C1 segment of cervical spinal cord (tissue), 14 donors: ENCODE measurements at regions not wholly inside any gene's neighbourhood (a gene's known extent, or its start where the extent isn't known, plus 50 kb on each side); places are given as distances from the start of the nearest gene placed in this dataset.
"Not testable (repeated sequence)": the region's sequence is repeated elsewhere in the genome, so short reads cannot be mapped to it uniquely, and the experiment has no call there.

Source experiments
- DNase-seq, 14 donors: peaks; one replicate each; lab custom pipeline; 2025; lab: John Stamatoyannopoulos, UW

DNA sequence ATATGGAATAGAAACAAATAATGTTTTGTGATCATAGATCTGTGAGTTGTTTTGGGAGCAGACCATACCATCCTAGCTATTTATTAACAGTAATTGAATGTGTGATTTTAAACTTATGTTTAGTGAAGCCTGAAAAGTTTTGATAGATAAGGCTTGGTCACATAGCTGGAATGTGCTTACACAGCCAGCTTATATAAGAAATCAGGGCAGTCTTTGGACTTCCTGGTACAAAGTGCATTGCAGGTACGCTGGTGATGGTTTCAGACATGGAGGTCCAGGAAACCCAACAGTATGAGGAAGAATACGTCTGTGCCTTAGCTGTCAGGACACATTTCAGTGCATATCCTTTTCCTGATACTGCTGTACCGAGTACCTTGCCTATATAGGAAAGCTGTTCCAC lies 2316.2 kb upstream of the PCDH20 start:
- DNase-seq: no peak

DNA sequence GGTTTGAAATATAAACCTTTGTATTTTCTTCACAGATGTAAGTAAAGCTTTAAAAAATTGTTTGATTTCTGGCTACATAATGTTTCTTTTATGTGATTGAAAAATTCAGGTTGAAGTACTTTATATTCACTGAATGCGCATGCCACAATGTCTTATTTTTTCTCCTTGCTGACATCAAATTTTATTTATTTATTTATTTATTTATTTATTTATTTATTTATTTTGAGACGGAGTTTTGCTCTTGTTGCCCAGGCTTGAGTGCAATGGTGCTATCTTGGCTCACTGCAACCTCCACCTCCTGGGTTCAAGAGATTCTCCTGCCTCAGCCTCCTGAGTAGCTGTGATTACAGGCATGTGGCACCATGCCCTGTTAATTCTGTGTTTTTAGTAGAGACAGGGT lies 2296.5 kb upstream of the PCDH20 start:
- not testable (repeated sequence) for DNase-seq

DNA sequence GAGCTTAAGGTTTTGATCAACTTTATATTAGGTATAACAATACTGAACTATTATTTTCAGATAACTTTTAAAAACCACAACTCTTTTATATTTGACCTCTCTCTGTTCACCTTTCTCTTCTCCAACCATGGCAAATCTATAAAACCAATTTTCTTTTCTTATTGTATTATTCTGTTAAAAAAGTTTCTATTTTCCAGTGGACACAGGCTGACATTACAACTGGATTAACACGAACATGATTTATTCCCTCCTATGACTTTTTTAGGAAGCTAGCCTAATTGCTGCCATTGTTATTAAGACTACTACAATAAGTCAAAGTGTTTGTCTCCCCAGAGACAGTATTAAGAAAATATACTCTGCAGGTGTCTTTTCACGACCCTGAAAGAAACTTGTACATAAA lies 2291.1 kb upstream of the PCDH20 start:
- no peak for DNase-seq

DNA sequence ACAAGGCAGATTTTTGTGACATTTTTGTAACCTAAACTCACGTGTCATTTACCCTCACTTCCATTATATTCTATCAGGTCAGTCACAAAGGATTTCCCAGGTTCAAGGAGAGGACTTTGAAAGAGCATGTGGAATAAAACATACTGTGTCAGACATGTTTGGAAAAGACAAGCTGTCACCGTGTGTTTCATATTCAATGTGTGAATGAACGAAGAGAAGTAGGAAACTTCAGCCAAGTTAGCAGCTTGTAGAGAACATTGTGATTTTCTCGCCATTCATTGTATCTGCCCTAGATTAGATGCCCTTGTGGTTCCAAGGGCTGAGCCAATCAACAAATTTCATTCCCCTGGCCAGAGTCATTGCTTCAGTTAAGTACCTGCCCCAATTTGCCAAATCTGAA lies 2288.9 kb upstream of the PCDH20 start:
- no peak for DNase-seq

- DNase-seq: no peak
Observed at GRCh38 chr13:63700350-63700749, 2284.7 kb upstream of the PCDH20 start.

DNA sequence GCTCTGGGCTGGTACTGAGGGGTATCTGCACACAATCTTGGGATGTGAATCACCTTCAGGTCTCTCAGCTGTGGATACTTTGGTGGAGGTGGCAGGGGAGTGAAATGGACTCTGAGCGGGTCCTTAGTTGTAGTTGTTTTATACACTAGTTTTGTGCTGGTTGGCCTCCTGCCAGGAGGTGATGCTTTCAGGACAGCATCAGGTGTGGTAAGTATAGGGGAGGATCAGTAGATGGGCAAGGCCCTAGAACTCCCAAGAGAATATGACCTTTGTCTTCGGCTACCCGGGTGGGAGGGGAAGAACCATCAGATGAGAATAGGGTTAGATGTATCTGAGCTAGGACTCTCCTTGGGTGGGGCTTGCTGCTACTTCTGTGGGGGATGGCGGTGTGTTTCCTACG lies 2284.3 kb upstream of the PCDH20 start:
- DNase-seq: no peak

DNA sequence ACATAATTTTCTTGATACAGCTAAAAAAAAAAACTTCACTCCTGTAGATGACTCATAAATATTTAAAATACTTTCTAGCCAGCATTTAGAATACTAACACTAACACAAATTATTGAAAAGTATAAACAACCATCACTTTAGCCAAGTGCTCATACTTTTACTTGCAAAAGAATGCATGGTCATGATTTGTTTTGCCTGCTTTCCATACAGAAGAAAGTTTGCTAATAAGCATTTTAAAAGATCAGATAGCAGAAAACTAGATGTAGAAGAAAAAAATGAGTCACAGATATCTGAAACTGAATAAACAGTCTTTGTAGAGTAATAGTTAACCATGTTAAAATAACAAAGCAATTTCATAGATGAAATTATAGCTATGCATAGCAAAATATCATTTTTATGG lies 2280.4 kb upstream of the PCDH20 start:
- DNase-seq: no peak

- no peak for DNase-seq
Observed at GRCh38 chr13:63693696-63694095, 2278.0 kb upstream of the PCDH20 start.

- DNase-seq: no peak
Observed at GRCh38 chr13:63691474-63691873, 2275.8 kb upstream of the PCDH20 start.

GRCh38 chr13:63690672-63691071 lies 2275.0 kb upstream of the PCDH20 start:
- no peak for DNase-seq

DNA sequence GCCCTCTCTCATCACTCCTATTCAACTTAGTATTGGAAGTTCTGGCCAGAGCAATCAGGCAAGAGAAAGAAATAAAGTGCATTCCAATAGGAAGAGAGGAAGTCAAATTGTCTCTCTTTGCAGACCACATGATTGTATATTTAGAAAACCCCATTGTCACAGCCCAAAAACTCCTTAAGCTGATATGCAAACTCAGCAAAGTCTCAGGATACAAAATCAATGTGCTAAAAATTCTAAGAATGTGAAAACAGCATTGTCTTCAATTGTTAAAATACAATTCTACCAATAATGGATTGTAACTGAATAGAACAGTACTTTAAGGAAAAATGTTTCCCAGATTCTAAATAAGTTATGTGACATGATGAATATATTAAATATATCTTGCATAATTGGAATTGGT lies 2269.2 kb upstream of the PCDH20 start:
- no peak for DNase-seq

DNA sequence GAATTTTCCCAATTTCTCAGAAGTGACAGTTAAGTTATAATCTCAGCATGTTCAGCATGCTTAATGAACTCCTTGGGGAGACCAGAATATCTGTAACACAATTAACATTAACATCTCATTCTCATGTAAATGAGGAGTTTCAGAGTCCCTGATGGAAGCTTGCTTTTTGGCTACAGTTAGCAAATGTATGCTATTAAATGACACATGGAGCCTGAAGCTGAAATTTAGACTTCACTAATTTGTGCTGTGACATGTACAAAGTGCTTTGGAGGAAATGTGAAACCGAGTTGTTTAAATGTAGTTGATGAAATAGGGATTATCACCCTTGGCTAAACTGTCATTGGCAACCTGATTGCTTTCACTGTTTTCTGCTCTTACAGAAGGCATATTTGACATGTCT lies 2265.1 kb upstream of the PCDH20 start:
- no peak for DNase-seq

- no peak for DNase-seq
Observed at GRCh38 chr13:63671296-63671695, 2255.6 kb upstream of the PCDH20 start.

- no peak for DNase-seq
Observed at GRCh38 chr13:63651394-63651793, 2235.7 kb upstream of the PCDH20 start.

DNA sequence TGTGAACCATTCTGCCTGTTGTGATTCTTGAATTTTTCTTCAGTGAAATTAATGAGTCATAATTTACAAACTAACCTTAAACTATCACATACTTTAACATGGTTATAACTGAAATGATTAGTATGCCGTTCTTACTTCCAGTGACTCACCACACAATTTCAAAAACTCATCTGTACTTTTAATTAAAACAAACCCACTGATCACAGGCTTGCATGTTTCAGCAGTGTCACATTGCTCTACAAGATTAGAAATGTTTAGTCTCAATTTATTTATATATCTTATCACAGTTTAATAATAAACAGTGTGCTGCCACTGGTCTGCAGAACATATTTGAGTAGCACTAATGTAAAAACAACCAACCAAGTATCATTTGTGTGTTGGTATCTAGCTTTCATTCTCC lies 2227.9 kb upstream of the PCDH20 start:
- DNase-seq: no peak

- DNase-seq: no peak
Observed at GRCh38 chr13:63636316-63636993, 2220.8 kb upstream of the PCDH20 start.

DNA sequence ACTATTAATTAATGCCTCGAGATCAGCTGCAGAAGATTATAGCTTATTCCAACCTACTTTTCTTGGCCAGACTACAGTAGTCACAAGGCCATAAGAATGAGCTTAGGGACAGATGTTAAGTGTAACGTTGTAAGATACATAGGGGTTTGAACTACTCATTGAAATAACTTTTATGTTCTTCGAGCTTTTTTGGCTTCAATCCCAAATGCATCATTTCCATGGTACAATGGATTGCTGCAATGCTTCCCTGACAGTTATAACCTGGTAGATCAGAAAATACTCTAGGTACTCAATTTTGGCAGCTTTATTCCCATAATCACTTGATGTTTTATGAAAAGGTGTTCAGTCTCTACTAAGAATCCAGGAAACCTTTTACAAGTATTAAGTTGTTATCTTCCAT lies 2216.7 kb upstream of the PCDH20 start:
- no peak for DNase-seq

DNA sequence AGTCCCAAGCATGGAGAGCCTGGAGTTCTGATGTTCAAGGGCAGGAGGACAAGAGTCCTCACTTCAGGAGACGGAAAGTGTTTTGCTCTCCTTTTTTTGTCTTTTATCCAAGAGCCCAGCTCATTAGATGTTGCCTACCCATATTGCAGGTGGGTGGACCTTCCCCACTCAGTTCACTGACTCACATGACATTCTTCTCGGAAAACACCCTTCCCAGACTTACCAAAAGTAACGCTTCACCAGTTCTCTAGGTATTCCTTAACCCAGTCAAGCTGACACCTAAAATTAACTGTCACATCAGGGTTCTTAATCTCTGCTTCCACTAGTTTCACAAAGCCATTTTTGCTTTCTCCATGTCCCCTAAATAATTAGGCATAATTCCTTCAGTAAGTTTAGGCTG lies 2215.4 kb upstream of the PCDH20 start:
- no peak for DNase-seq

DNA sequence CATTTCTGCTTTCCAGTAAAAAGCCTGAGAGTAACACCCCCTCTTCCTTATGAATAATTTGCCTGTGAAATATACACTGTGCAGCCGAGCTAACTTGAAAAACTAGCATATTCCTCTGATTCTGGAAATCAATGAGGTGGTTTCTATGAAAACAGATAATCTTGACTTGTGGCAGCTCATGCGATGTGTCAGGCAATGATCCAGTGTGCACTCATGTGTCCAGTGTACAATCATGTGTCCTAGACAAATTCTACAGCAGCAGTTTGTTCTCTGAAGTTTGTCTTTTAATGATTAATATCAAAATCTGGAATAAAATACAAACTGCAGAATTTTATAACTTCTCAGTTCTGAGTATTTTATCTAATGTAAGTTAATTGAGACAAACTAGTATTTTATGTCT lies 2213.9 kb upstream of the PCDH20 start:
- no peak for DNase-seq

- DNase-seq: no peak
Observed at GRCh38 chr13:63628310-63628709, 2212.7 kb upstream of the PCDH20 start.

- no peak for DNase-seq
Observed at GRCh38 chr13:63625869-63626268, 2210.2 kb upstream of the PCDH20 start.

DNA sequence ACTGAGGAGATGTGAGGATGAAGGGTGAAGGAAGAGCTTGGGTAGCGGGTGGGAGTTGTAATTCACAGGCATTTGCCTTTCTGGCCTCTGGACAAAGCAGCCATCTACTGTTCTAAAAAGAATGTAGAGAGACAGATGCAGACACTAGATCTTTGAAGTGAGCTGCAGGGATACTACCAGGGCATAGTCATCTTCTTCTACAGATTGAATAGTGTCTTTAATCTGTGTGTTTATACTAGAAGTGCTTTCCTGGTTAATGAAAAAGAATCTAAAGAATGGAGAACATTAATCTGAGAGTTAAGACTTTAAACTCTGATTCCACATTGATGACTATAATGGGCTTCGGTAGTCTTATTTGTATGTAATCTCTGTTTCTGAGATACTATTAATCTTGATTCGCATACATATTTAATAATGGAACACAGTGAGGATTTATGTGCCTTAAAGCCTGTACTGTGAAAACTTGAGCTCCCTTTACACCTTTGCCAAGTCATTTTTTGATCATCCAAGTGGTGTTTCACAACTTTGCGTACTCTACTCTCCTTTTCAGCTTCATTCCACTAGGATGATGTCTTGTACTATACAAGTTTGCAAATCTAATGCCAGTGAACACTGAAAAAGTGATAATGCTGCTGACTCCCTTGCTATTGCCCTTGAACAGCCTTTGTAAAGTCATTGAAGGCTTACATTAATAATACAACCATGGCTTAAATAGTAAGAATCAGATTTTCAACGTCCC lies 2199.4 kb upstream of the PCDH20 start:
- DNase-seq: no peak

DNA sequence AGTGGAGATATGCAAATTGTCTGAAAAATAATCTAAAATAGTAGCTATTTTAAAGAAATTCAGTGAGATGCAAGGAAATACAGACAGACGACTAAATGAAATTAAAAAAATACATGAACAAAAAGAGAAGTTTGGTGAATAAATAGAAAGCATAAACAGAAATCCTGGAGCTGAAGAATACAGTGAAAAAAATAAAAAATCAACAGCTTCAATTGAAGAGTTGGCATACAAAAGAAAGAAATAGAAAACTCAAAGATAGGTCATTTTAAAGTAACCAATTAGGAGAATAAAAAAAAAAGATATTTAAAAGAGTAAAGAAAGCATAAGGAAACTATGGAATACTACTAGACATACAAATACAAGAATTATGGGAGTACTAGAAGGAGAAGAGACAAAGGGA lies 2191.5 kb upstream of the PCDH20 start:
- DNase-seq: no peak

DNA sequence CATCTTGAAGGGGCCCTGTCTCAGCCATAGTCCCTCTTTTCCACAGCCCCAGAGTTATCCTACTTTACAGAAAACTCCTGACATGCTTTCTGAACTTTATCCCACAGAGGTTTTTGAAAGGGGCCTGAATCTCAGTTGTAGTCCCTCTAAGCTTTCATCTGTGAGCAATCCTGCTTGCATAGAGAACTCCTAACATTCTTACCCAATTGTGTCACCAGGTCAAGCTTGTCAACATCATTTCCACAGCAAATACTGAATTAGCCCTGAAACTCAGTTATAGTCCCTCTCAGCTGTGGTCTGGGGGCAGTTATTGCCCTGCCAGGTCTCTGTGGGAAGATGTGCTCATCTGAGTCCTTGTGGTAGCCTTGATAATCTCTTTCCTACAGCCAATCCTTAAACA lies 2190.3 kb upstream of the PCDH20 start:
- DNase-seq: no peak
